Progenitor cell of endocrine pancreas (in vitro differentiated cells): ENCODE measurements at regions not wholly inside any gene's neighbourhood (a gene's known extent, or its start where the extent isn't known, plus 50 kb on each side); places are given as distances from the start of the nearest gene placed in this dataset.

ENCODE experiments used
- DNase-seq: peaks from one replicate; pipeline ENCODE4 v3.0.0; 2021; ENCODE audit warnings: low spot score; ENCODE audit not compliant: unreplicated experiment
- H3K27ac Mint-ChIP-seq: 2 replicates; pipeline ENCODE4 v1.8.0; 2021; ENCODE audit warnings: mild to moderate bottlenecking, moderate library complexity, mixed read lengths
- H3K27me3 Mint-ChIP-seq: 2 replicates; pipeline ENCODE4 v1.8.0; 2021; ENCODE audit warnings: mixed read lengths
- H3K36me3 Mint-ChIP-seq: 2 replicates; pipeline ENCODE4 v1.8.0; 2022; ENCODE audit warnings: mixed read lengths; ENCODE audit not compliant: insufficient read depth
- H3K4me1 Mint-ChIP-seq: 2 replicates; pipeline ENCODE4 v1.8.0; 2021; ENCODE audit warnings: low read depth, mixed read lengths
- H3K4me3 Mint-ChIP-seq: 2 replicates; pipeline ENCODE4 v1.8.0; 2021; ENCODE audit warnings: low read depth, mild to moderate bottlenecking, moderate library complexity, mixed read lengths
- H3K9me3 Mint-ChIP-seq: 2 replicates; pipeline ENCODE4 v1.8.0; 2021; ENCODE audit warnings: low read depth, mixed read lengths
- CTCF ChIP-seq: fragments of 200-600 bp; sonication (generic); IDR thresholded peaks from one replicate; pipeline ENCODE4 v1.5.0; 2021; ENCODE audit warnings: antibody characterized with exemption, mild to moderate bottlenecking; ENCODE audit not compliant: unreplicated experiment

GRCh38 chr3:22469995-22470394, 719.0 kb upstream of the ZNF385D start:
- Mint-ChIP-seq H3K27ac (no peak overlapping the region), H3K9me3 (no peaks in the 10 kb centered on the region), H3K36me3 (no peaks in the 10 kb centered on the region), H3K4me3 (no peak overlapping the region), H3K27me3 (peaks cover 19% of the 10 kb centered on the region), H3K4me1 (no peaks in the 10 kb centered on the region)
- TF ChIP-seq CTCF = no peak
- DNase-seq = no peak

GRCh38 chr3:22471557-22471956, 720.5 kb upstream of the ZNF385D start:
- no peak overlapping the region for H3K27ac Mint-ChIP-seq
- H3K27me3 Mint-ChIP-seq = peaks cover 25% of the 10 kb centered on the region
- no peaks in the 10 kb centered on the region for H3K9me3 Mint-ChIP-seq

GRCh38 chr3:22474706-22475445, 723.9 kb upstream of the ZNF385D start:
- no peaks in the 10 kb centered on the region for H3K36me3 Mint-ChIP-seq
- TF ChIP-seq CTCF = no peak
- H3K4me1 Mint-ChIP-seq = peaks cover 1% of the 10 kb centered on the region
- no peak overlapping the region for H3K27ac Mint-ChIP-seq
- no peaks in the 10 kb centered on the region for H3K9me3 Mint-ChIP-seq
- H3K27me3 Mint-ChIP-seq = peaks cover 28% of the 10 kb centered on the region
- H3K4me3 Mint-ChIP-seq = no peak overlapping the region
- no peak for DNase-seq

More at GRCh38 chr3:22471557-22471956, 720.5 kb upstream of the ZNF385D start:
- no peaks in the 10 kb centered on the region for H3K4me1 Mint-ChIP-seq
- H3K4me3 Mint-ChIP-seq = no peak overlapping the region
- DNase-seq = no peak
- TF ChIP-seq CTCF = no peak
- no peaks in the 10 kb centered on the region for H3K36me3 Mint-ChIP-seq

- no peak for TF ChIP-seq CTCF
- peaks cover 22% of the 10 kb centered on the region for H3K27me3 Mint-ChIP-seq
- no peak overlapping the region for H3K4me3 Mint-ChIP-seq
- no peaks in the 10 kb centered on the region for H3K9me3 Mint-ChIP-seq
- H3K27ac Mint-ChIP-seq = no peak overlapping the region
- peaks cover 7% of the 10 kb centered on the region for H3K4me1 Mint-ChIP-seq
- no peaks in the 10 kb centered on the region for H3K36me3 Mint-ChIP-seq
- no peak for DNase-seq
Observed at GRCh38 chr3:22475665-22476240, 724.7 kb upstream of the ZNF385D start.

GRCh38 chr3:22476976-22477375, 726.0 kb upstream of the ZNF385D start:
- H3K36me3 Mint-ChIP-seq = no peaks in the 10 kb centered on the region
- peaks cover 13% of the 10 kb centered on the region for H3K27me3 Mint-ChIP-seq
- peaks cover 14% of the 10 kb centered on the region for H3K4me1 Mint-ChIP-seq
- no peak for DNase-seq
- no peak overlapping the region for H3K4me3 Mint-ChIP-seq
- TF ChIP-seq CTCF = no peak
- H3K27ac Mint-ChIP-seq = no peak overlapping the region
- H3K9me3 Mint-ChIP-seq = no peaks in the 10 kb centered on the region
